CD4-positive, alpha-beta T cell (primary cell): ENCODE measurements at regions not wholly inside any gene's neighbourhood (a gene's known extent, or its start where the extent isn't known, plus 50 kb on each side); places are given as distances from the start of the nearest gene placed in this dataset.

Experiments
- ATAC-seq: fragments of 200-7000 bp; cut with Tn5 transposase; one replicate; pipeline ENCODE4 v1.10.0; 2022; ENCODE audit warnings: mild to moderate bottlenecking; ENCODE audit not compliant: poor library complexity
- CTCF ChIA-PET: fragments of 350-600 bp; sonication (Branson Sonifier 250); formaldehyde crosslinking; loops from one replicate; lab custom pipeline; 2021; ENCODE audit warnings: antibody characterized with exemption, inconsistent platforms; lab: Charles Lee
- POLR2A ChIA-PET: fragments of 350-600 bp; sonication (Branson Sonifier 250); formaldehyde crosslinking; loops from one replicate; lab custom pipeline; 2021; ENCODE audit warnings: antibody characterized with exemption, inconsistent platforms; lab: Charles Lee
- DNase-seq, 14 experiments: peaks; one replicate each; pipeline ENCODE4 v3.0.0-alpha.2; 2013 to 2020; ENCODE audit warnings: mixed read lengths in 2 of 14
- H3K27ac ChIP-seq, 2 donors: one replicate each; pipeline versions ENCODE4 v1.5.1 to v1.7.0; 2013; ENCODE audit warnings: low read length in 2 of 2, low read depth in 1 of 2, mild to moderate bottlenecking in 1 of 2
- H3K27me3 ChIP-seq, 2 experiments: 1 replicate in 1 of 2; 2 replicates in 1 of 2; pipeline versions ENCODE4 v1.6.1 to v1.7.0; 2013; ENCODE audit warnings: low read length in 2 of 2, control low read depth in 1 of 2, mild to moderate bottlenecking in 1 of 2, moderate library complexity in 1 of 2; ENCODE audit not compliant: insufficient read depth in 2 of 2, control insufficient read depth in 1 of 2
- H3K36me3 ChIP-seq: one replicate; pipeline ENCODE4 v1.6.1; 2013; ENCODE audit warnings: low read length, control low read depth; ENCODE audit not compliant: insufficient read depth
- H3K4me1 ChIP-seq: one replicate; pipeline ENCODE4 v1.6.1; 2013; ENCODE audit warnings: low read length, control low read depth; ENCODE audit not compliant: insufficient read depth
- H3K4me3 ChIP-seq: one replicate; pipeline ENCODE4 v1.5.1; 2013; ENCODE audit warnings: mild to moderate bottlenecking, low read length, moderate library complexity
- H3K9me3 ChIP-seq, 2 experiments: 1 replicate in 1 of 2; 2 replicates in 1 of 2; pipeline versions ENCODE4 v1.6.1 to v1.7.0; 2013; ENCODE audit warnings: low read length in 2 of 2, mild to moderate bottlenecking in 2 of 2, control low read depth in 1 of 2, moderate library complexity in 1 of 2; ENCODE audit not compliant: control insufficient read depth in 1 of 2, insufficient read depth in 1 of 2
- H3K27ac Mint-ChIP-seq: one replicate; pipeline ENCODE4 v1.8.0; 2020; ENCODE audit warnings: mixed read lengths
- H3K27me3 Mint-ChIP-seq: one replicate; pipeline ENCODE4 v1.8.0; 2021; ENCODE audit warnings: mixed read lengths
- H3K36me3 Mint-ChIP-seq: one replicate; pipeline ENCODE4 v1.8.0; 2021; ENCODE audit warnings: low read depth, mixed read lengths
- H3K4me1 Mint-ChIP-seq: one replicate; pipeline ENCODE4 v1.8.0; 2021; ENCODE audit warnings: low read depth, mixed read lengths
- H3K4me3 Mint-ChIP-seq: one replicate; pipeline ENCODE4 v1.8.0; 2020; ENCODE audit warnings: mild to moderate bottlenecking, mixed read lengths
- H3K9me3 Mint-ChIP-seq: one replicate; pipeline ENCODE4 v1.8.0; 2020; ENCODE audit warnings: mixed read lengths
- intact Hi-C, 2 experiments: fragments of 100-400 bp; cut with DNase I in 1 of 2; cut with micrococcal nuclease in 1 of 2; formaldehyde crosslinking; loops; one replicate each; pipeline versions ENCODE4 v1.15.1 to v1.9.0; 2023 to 2025; cut with DNase I, micrococcal nuclease
- TF ChIP-seq, protein P1 (sequence below): fragments of 200-600 bp; IDR thresholded peaks from one replicate; pipeline ENCODE4 v1.8.0; 2022; ENCODE audit warnings: antibody characterized with exemption, mild to moderate bottlenecking

- no peaks in the 10 kb centered on the region for H3K4me1 ChIP-seq
- H3K27ac ChIP-seq, result no peak overlapping the region
- Mint-ChIP-seq H3K4me1 (no peaks in the 10 kb centered on the region), H3K36me3 (no peaks in the 10 kb centered on the region), H3K27ac (no peak overlapping the region), H3K27me3 (no peaks in the 10 kb centered on the region), H3K9me3 (no peaks in the 10 kb centered on the region), H3K4me3 (no peak overlapping the region)
- no peaks in the 10 kb centered on the region for H3K9me3 ChIP-seq
- DNase-seq (no peak), ATAC-seq (no peak)
- H3K4me3 ChIP-seq, result no peak overlapping the region
- TF ChIP-seq, protein P1, sequence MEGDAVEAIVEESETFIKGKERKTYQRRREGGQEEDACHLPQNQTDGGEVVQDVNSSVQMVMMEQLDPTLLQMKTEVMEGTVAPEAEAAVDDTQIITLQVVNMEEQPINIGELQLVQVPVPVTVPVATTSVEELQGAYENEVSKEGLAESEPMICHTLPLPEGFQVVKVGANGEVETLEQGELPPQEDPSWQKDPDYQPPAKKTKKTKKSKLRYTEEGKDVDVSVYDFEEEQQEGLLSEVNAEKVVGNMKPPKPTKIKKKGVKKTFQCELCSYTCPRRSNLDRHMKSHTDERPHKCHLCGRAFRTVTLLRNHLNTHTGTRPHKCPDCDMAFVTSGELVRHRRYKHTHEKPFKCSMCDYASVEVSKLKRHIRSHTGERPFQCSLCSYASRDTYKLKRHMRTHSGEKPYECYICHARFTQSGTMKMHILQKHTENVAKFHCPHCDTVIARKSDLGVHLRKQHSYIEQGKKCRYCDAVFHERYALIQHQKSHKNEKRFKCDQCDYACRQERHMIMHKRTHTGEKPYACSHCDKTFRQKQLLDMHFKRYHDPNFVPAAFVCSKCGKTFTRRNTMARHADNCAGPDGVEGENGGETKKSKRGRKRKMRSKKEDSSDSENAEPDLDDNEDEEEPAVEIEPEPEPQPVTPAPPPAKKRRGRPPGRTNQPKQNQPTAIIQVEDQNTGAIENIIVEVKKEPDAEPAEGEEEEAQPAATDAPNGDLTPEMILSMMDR, result no peak
- CTCF ChIA-PET, result no interaction called here
- intact Hi-C loops, result no loop called here
- H3K36me3 ChIP-seq, result no peaks in the 10 kb centered on the region
- no peaks in the 10 kb centered on the region for H3K27me3 ChIP-seq
- POLR2A ChIA-PET, result no interaction called here
These were observed 333.3 kb upstream of the TPM1 start for GRCh38 chr15:62709261-62709660.

DNA sequence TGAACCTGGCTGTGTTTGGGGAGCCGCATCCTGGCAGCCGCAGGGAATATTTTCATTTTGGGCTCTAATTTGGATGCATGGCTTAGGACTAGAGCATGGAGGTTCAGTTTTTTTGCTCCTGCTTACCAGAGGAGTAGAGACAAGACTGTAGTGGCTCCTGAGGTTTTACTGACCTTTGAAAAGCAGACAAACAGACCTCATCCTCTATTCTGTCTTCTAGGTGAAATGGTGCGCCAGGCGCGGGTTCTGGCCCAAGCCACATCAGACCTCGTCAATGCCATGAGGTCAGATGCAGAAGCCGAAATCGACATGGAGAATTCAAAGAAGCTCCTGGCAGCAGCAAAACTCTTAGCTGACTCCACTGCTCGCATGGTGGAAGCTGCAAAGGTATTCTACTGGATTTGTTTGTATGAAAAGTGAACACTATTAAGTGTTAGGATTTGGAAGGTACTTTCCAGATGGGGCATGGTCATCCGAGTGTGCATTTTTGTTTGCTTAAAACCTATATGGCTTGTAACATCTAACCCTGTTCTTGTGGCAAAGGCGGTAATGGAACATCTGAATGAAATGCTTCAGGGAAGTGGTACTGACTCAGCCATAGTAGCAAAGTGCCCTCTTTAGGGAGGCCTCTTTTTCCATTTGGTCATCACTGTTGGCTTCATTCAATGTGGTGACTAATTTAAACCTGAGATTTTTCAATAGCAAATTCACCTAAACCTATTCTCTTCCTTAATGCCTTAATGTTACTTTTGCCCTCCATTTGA, 330.7 kb upstream of the TPM1 start:
- no peaks in the 10 kb centered on the region for H3K27me3 ChIP-seq
- no peaks in the 10 kb centered on the region for H3K4me1 Mint-ChIP-seq
- TF ChIP-seq, protein P1, result no peak
- H3K9me3 Mint-ChIP-seq, result no peaks in the 10 kb centered on the region
- no peak for ATAC-seq
- H3K27me3 Mint-ChIP-seq, result no peaks in the 10 kb centered on the region
- H3K9me3 ChIP-seq, result no peaks in the 10 kb centered on the region
- POLR2A ChIA-PET, result no interaction called here
- DNase-seq, result no peak
- H3K36me3 ChIP-seq, result no peaks in the 10 kb centered on the region
- intact Hi-C loops, result no loop called here
- no peak overlapping the region for H3K27ac ChIP-seq
- H3K4me3 Mint-ChIP-seq, result no peak overlapping the region
- H3K27ac Mint-ChIP-seq, result no peak overlapping the region
- H3K4me3 ChIP-seq, result no peak overlapping the region
- no peaks in the 10 kb centered on the region for H3K4me1 ChIP-seq
- no peaks in the 10 kb centered on the region for H3K36me3 Mint-ChIP-seq
- CTCF ChIA-PET, result no interaction called here

DNA sequence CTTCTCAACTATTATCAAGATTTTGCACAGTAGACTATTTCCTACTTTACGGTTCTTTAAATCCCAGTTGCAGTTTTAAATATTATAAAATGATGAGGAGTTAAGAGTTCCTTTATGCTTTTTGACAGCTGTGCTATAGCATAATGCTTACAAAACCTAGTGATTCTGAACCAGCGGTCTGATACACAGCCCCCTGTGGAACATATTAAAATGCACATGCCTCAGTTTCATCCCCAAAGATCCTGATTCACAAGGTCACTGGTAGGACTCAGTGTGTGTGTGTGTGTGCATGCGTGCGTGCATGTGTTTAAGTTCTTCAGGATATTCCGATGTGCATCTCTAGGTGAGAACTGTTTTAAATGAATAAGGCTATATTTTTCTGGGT, 330.1 kb upstream of the TPM1 start:
- intact Hi-C loops, result no loop called here
- CTCF ChIA-PET, result no interaction called here
- Mint-ChIP-seq H3K9me3 (no peaks in the 10 kb centered on the region), H3K4me1 (no peaks in the 10 kb centered on the region), H3K4me3 (no peak overlapping the region), H3K27me3 (no peaks in the 10 kb centered on the region), H3K27ac (no peak overlapping the region), H3K36me3 (no peaks in the 10 kb centered on the region)
- no peaks in the 10 kb centered on the region for H3K36me3 ChIP-seq
- TF ChIP-seq, protein P1, result no peak
- no peak for DNase-seq
- no peak for ATAC-seq
- no peak overlapping the region for H3K27ac ChIP-seq
- no peak overlapping the region for H3K4me3 ChIP-seq
- no peaks in the 10 kb centered on the region for H3K4me1 ChIP-seq
- POLR2A ChIA-PET, result no interaction called here
- H3K27me3 ChIP-seq, result no peaks in the 10 kb centered on the region
- no peaks in the 10 kb centered on the region for H3K9me3 ChIP-seq
